ENCODE measurements at regions not wholly inside any gene's neighbourhood (a gene's known extent, or its start where the extent isn't known, plus 50 kb on each side); places are given as distances from the start of the nearest gene placed in this dataset.
A peak's percentile ranks its signal among the peaks of the same experiment; 100 is the strongest.
"Not testable (repeated sequence)": the region's sequence is repeated elsewhere in the genome, so short reads cannot be mapped to it uniquely, and the experiment has no call there.

DNA sequence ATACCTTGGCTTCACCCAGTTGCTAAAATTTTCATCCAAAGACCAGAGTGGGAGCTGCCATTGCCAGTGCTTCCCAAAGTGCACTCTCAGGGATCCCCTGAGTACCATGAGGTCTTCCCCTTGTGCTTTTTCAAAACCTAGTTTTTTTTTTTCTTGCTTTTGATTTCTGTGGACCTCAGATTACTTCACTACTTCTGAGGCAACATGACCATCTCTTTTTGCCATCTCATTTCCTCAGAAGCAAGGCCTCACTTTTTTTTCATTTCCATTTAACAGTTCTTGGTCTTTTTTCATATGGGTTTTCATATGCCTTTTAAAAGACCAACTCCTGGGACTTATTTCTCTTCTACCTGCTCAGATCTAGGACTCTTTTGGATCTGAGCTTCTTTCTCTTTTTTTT is 64.1 kb upstream of the MMS22L start:
- no peak overlapping the region for H3K4me3 ChIP-seq
- no peak overlapping the region for H3K27ac ChIP-seq

DNA sequence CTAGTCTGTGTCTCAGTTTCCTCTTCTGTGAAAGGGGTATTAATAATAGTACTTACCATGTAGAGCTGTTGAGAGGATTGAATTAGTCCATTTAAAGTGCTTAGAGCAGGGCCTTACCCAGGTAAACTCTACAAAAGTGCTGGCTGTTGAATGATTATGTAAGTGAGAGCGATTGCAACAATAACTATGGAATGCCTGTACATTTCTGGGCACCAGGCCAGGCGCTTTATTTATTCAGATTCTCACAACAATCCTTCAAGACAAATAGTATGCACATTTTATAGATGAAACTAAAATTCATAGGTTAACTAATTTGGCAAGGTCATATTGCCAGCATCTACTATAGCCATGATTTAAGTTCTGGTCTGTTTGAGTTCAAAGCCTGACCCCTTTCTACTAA is 78.3 kb upstream of the MMS22L start:
- Histone ChIP-seq H3K4me3 (no peak overlapping the region), H3K27ac (no peak overlapping the region)

DNA sequence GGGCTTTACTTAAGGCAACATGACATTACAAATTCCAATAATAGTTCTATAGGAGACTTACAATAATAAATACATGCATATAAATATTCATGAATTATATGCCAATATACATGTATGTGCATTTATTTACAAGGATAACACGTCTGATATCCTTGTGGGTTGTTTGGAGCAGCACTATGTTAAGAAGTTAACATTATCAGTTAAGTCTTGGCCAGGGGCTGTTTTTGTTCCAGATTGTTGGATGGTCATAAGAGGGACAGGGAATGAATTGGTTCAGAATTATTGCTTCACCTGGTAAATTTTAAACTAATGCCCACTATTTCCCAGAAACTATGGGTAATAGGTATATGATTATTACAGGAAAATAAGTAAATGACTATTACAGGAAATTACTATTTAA is 81.3 kb upstream of the MMS22L start:
- no peak overlapping the region for H3K27ac ChIP-seq
- no peak overlapping the region for H3K4me3 ChIP-seq

DNA sequence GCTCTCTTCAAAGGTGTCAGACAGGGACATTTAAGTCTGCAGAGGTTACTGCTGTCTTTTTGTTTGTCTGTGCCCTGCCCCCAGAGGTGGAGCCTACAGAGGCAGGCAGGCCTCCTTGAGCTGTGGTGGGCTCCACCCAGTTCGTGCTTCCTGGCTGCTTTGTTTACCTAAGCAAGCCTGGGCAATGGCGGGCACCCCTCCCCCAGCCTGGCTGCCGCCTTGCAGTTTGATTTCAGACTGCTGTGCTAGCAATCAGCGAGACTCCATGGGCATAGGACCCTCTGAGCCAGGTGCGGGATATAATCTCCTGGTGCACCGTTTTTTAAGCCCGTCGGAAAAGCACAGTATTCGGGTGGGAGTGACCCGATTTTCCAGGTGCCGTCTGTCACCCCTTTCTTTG is 99.1 kb upstream of the MMS22L start:
- H3K27ac ChIP-seq, H3K4me3 ChIP-seq: not testable (repeated sequence)

DNA sequence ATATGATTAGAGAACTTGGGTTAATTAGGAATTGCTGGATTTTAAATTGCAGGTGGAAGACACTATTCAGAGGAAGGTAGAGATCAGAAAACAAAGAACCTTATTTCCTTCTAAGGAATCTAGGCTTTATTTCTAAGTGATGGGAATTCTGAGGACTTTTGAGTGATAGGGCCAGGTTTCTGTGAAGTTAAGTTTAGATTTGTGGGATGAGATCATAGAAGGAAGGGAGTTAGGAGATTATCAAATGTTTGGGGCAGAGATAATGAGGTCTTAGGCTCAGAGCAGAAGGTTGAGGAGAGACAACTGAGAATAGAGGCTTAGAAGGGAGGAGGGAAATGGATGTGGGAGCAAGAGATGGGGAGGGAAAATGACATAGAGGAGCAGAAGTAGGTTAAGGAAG is 109.7 kb upstream of the MMS22L start:
- Histone ChIP-seq H3K27ac (no peak overlapping the region), H3K4me3 (no peak overlapping the region)

DNA sequence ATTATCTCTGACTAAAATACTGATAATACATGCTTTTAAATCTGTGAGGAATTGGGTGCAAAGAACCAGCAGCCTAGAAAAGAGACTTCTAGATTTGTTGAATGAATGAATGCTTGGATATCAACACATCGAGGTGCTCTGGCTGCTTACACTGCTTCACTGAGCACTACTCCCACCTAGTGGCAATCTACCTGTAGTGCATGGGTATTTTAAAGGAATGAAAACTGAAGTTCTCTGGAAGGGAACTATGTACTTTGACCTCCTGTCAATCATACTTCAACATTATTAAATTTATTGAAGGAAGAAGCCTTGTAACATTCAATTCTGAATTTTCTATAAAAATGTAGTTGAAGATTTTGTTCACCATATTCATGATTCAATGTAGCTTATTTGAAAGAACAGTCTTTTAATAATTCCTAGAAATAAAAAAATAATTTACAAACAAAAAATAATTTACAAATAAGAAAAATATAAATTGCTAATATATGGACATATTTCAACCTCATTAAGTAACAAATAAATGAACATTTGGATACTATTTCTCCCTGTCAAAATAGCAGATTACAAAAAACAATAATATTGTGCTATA is 111.2 kb upstream of the MMS22L start:
- Histone ChIP-seq H3K27ac (no peak overlapping the region), H3K4me3 (no peak overlapping the region)

DNA sequence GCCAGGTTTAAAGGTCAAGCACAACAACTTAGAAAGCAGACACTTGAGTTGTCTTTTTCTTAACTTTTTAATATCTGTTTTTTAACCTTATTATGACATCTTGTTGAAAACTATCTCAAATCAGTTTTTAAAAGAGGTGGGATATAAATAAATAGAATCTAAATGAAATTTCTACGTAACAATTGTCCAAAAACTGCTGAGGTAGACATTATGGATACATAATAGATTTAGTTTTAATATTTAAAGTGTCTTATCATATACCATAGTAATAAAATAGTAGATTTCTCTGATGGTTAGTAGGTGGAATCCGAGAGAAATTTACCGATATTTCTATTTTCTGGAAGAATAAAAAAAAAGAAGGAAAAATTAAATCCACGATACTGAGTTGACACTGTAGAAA is 113.9 kb upstream of the MMS22L start:
- Histone ChIP-seq H3K27ac (no peak overlapping the region), H3K4me3 (no peak overlapping the region)

DNA sequence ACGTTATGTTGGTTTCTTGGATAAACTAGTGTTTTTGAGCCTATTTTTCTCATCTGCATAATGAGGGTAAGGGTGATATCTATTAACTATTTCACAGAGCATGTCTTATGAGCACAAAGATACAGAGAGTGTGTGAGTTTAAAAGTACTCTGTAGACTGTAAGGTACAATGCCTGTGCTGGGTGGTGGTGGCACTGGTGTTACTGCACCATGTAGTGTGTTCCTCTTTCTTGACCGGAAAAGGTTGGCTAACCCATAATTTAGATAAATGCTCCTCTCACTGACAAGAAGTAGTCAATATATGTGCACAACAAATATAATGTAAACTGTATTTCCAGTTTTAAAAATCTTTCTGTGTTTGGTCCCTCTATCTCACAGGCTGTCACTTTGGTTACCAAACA is 116.2 kb upstream of the MMS22L start:
- Histone ChIP-seq H3K4me3 (no peak overlapping the region), H3K27ac (no peak overlapping the region)

DNA sequence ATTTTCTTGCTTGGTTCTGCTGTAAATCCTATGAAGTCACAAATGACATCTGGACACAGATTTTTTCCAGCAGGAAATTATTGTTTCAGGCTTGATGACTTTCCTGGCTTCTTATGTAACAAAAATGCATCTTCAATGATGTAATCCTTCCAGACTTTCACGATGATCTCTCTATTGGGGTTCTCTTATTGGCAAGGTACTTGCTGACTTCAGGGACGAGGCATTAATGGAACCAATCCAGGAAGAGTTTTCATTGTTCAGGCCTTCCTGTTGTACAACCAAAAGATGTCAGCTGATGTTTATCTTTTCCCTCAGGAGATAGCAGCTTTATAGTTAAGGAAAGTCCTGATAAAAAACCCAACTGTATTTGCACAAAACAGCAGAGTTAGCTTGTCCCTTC is 118.5 kb upstream of the MMS22L start:
- Histone ChIP-seq H3K4me3 (no peak overlapping the region), H3K27ac (peak overlapping the region in 1 of 21 experiments; percentile 12)

DNA sequence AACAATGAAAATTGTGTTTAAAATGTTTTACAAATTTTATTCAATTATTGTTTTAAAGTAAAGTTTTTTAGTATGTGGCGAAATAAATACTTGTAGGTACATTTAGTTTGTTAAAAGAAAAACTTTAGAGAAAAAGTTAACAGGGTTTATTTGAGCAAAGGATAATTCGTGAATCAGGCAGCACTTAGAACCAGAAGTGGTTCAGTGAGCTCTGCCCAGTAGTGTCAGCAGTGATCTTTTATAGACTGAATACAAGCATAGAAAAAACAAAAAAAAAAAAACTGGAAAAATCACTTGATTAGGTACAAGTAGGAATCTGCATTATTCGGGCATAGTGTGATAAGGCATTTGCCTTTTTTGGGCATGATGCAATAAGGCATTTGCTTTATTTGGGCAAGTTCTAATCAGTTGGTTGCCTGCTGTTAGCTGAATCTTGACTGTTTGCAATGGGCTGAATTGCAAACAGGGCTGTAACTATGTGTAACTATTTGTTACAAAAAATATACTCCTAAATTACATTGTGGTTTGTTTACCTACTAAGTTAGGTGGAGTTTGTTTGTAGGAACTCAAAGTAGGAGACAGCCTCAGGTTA is 122.9 kb upstream of the MMS22L start:
- no peak overlapping the region for H3K27ac ChIP-seq
- no peak overlapping the region for H3K4me3 ChIP-seq

DNA sequence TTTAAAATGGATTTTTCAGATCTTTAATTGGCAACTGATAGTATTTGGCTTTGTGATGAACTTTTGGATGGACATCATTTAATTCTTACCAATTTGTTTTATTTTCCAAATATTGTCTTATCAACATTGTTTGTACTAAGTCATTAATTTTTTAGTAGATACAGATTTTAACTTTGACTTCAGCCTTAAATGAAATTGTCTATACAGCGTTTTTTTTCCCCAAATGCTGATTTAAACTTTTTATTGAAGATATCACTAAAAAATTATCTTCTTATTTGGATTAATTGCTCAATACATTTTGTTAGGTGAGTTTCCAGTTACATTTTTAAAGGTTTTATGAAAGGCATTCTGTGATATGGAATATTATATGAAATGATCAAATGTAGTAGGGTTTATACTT is 123.6 kb upstream of the MMS22L start:
- Histone ChIP-seq H3K4me3 (no peak overlapping the region), H3K27ac (no peak overlapping the region)

DNA sequence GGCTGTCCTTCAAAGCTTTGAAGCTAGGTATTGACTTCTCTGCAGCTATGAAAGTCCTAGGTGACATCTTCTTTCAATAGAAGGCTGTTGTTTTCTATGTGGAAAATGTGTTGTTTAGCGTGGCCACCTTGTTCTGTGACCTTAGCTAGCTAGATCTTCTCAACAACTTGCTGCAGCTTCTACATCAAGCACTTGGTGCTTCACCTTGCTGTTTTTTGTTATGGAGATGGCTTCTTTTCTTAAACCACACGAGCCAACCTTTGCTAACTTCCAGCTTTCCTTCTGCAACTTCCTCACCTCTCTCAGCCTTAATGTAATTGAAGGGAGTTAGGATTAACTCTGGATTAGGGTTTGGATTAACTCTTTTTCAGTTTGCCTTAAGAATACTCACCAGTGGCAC is 128.6 kb upstream of the MMS22L start:
- Histone ChIP-seq H3K4me3 (no peak overlapping the region), H3K27ac (no peak overlapping the region)

DNA sequence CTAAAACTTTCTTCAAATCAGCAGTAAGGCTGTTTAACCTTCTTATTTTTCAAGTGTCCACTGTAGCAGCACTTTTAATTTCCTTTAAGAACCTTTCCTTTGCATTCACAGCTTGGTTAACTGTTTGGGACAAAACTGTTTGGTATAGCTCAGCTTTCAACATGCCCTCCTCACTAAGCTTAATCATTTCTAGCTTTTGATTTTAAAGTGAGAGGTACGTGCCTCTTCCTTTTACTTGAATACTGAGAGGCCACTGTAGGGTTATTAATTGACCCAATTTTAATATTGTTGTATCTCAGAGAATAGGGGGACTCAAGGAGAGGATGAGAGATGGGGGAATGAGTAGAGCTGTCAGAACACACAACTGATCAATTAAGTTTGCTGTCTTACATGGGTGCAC is 129.5 kb upstream of the MMS22L start:
- no peak overlapping the region for H3K4me3 ChIP-seq
- no peak overlapping the region for H3K27ac ChIP-seq

DNA sequence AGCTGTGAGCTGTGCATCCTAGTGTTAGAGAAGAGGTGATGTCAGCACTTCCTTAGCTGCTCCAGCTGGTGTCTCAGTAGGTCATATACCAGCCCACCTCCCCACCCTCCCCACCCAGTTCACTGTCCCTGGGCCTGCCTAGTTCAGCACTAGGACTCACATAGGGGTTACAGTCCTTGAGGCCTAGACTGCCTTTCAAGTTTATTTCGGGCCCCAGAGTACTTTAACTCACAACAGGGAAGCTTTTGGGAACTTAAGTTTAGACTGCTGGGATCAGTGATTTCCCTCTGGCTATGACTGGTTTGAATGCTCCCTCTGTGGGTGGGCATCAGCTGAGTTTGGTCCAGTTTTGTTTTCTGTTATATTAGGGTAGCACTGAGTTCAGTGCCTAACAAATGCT is 139.2 kb upstream of the MMS22L start:
- Histone ChIP-seq H3K27ac (no peak overlapping the region), H3K4me3 (no peak overlapping the region)

DNA sequence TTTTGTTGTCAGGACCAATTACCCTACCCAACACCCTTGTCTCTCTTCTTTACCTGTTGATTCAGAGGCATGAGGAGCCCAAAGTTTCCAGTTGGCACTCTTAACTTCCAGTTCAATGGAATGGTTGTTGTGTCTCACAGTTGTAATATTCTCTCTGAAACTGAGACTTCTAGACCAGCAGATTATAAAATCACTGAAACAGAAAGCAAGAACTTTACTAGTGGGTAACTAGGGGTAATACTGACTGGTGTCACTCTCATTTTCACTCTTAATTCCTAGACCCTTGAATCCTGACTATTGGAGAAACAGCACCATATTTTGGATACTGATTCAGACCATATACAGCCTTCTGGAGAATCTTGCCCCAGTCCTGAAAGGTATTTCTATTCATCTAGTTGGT is 140.2 kb upstream of the MMS22L start:
- H3K4me3 ChIP-seq, result no peak overlapping the region
- no peak overlapping the region for H3K27ac ChIP-seq

DNA sequence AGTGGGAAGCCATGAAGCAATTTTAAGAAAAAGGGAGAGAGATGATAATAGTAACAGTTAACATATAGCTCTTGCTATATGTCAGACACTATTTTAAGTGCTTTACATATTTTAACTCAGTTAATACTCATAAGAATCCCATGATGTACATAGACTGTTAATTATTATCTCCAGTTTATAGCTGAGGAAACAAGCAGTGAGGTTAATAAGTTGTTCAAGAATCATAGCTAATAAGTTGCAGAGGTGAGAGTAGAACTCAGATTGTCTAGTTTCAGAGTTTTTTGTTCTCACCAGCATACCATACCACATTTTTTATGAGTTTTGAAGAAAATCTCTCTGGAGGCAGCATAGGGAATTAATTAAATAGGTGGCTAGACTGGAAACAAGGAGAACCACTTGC is 144.6 kb upstream of the MMS22L start:
- no peak overlapping the region for H3K4me3 ChIP-seq
- H3K27ac ChIP-seq, result no peak overlapping the region

DNA sequence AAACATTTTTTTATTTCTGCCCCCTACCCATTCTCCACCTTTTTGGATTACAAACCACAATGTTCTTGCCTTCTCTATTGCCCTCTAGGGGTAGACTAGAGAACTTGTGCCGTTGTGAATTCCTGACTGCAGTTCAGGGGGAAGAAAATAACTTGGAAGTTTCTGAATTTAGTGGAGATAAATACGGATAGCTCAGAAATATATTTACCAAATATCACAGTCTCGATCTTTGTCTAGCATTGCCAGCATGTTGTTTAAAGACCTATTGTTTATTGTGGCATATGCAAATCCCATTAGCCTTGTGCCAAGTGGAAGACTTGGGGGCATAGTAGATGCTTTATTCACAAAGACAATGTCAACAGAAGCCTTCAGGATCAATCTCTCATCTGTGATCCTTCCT is 154.1 kb upstream of the MMS22L start:
- Histone ChIP-seq H3K4me3 (no peak overlapping the region), H3K27ac (no peak overlapping the region)

DNA sequence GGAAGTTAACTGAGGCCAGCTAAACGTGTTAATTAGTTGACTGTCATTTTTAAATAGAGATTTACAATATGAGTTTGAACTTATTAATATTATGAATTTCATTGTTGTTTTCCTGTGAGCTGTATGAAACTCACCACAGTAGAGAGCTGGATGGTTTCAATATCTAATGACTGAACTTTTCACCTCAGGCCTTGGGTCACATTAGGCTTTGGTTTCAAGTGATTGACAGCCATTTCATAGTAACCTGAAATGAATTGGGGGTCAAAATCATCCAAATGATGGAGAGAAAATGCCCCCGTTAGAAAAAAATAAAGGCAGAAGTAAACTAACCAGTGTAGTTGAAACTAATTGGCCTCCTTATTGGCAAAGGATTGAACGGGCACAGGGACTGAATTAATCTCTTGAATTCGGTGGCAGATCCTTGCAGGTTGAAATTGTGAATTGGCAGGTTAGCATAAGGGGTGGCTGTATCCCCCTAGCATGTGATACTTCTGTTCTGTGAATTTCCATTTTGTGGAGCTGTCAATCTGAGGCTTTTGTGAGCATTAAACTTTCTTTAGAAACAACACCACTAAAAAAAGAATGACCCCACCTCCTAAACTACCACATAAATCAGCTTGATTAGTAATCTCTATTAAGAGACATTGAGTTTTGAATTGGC is 155.1 kb upstream of the MMS22L start:
- Histone ChIP-seq H3K4me3 (no peak overlapping the region), H3K27ac (no peak overlapping the region)

DNA sequence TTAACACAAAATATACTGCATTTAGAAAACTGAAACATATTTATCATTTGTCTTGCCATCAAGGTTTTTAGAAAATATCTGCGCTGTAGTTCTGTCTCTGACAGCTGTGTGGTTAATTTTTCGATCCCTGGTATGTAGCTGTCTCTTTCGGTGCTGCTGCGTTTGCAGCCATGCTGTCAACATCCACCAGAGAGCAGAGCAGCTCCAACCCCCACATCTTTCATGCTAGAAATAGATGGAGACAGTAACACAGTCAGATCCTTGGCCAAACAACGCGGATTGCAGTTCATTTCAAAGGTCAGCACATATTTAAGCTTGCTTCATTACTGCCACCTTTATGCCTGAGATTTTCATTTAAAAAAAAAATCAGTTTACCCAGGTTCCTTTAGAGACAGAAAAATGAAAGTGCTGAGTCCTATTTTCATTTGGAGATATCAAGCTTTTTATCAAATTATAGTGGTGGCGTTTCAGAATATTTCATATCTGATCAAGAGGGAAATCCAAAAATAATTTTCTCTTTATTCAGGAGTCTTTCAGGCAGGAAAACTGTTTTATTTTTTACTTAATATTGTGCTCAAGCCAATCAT is 157.7 kb upstream of the MMS22L start:
- Histone ChIP-seq H3K27ac (no peak overlapping the region), H3K4me3 (no peak overlapping the region)

DNA sequence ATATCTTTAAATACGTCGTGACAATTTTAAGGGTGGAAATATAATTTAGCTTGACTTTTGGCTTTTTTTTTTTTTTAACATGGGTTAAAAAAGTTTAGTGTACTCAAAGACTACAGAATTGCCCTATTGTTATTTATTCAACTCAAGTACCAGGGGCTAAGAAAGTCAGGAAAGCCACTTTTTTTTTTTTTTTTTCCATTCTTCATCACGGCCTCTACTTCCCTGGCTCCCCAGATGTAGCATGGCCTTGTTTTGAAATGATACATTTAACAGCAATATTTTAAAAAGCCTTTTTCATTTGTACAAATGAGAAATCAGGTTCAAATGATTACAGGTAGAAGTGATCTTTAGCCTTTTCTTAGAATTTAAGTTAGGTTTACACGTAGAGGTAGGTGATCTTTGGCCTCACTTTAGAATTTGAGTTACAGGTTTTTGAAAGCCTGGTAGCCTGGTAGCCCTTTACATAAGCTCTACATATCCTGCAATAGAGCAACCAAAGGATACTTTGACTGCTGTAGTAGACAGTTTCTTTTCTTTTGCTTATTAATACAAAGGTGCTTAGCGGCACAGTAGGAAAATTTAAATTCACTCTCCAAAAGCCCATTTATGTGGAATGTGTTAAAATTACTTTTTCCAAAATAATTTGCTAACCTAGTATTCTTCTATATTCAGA is 160.5 kb upstream of the MMS22L start:
- H3K4me3 ChIP-seq, result no peak overlapping the region
- no peak overlapping the region for H3K27ac ChIP-seq

DNA sequence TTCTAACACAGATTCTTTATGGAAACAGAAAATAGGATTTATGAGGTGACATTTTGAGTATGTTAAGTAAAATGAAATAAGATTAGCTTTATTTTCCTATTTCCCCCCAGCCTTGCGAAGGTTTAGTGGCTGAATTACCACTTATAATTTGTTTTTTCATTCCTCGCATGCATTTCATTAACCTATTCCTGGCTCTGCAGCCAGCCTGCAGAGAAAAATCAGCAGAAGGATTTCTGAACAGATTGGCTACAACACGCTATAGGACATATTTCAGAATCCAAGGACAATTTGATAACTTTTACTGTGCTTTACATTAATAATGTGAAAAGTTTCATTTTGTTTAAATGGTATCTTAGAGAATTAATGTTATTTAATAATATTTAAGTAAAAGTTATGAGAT is 162.4 kb upstream of the MMS22L start:
- no peak overlapping the region for H3K4me3 ChIP-seq
- H3K27ac ChIP-seq, result no peak overlapping the region
